ENCODE measurements at regions not wholly inside any gene's neighbourhood (a gene's known extent, or its start where the extent isn't known, plus 50 kb on each side); places are given as distances from the start of the nearest gene placed in this dataset.

DNA sequence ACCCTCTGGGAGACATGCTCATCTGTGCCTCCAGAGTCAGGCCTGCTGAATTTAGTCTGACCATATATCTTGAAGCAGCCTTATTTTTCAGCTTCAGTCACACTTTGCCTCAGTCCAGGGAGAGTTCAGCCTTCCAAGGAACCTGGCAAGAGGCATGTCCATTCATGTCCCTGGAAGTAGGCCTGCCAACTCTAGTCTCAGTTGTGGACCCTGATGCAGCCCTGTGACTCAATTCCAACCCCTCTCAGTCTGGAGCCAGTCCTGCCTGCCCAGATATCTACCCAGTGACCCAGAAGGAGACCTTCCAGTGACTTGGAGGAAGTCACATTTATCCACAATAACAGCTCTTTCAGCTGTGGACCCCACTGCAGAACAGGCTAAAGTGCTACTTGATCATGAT lies 566.6 kb downstream of the TMEM135 start:
- TF ChIP-seq CTCF (IDR thresholded peaks at IDR 0.05; ENCODE audit: low read depth, low read length, poor library complexity, severe bottlenecking) (no peak), EZH2phosphoT487 (IDR thresholded peaks at IDR 0.05; ENCODE audit: borderline replicate concordance, low read length) (no peak)
